MM.1S (cell line): ENCODE measurements at regions not wholly inside any gene's neighbourhood (a gene's known extent, or its start where the extent isn't known, plus 50 kb on each side); places are given as distances from the start of the nearest gene placed in this dataset.
"Not testable (repeated sequence)": the region's sequence is repeated elsewhere in the genome, so short reads cannot be mapped to it uniquely, and the experiment has no call there.

Experiments used
- DNase-seq: peaks from one replicate; pipeline ENCODE4 v3.0.0-alpha.2; 2015
- H2AFZ ChIP-seq: fragments of 300-600 bp; sonication (generic); 2 replicates; pipeline ENCODE4 v1.6.0; 2016; ENCODE audit warnings: antibody characterized with exemption, low read length
- H3F3A ChIP-seq: fragments of 300-600 bp; sonication (generic); 2 replicates; pipeline ENCODE4 v1.6.1; 2016; ENCODE audit warnings: mild to moderate bottlenecking, antibody characterized with exemption, low read length, moderate library complexity, mixed read lengths; ENCODE audit not compliant: insufficient read depth
- H3K27ac ChIP-seq: fragments of 300-600 bp; sonication (generic); 2 replicates; pipeline ENCODE4 v1.5.1; 2016; ENCODE audit warnings: mild to moderate bottlenecking, low read length
- H3K27me3 ChIP-seq: fragments of 300-600 bp; sonication (generic); replicated peaks from 2 replicates; pipeline ENCODE4 v1.6.0; 2016; ENCODE audit warnings: low read length; ENCODE audit not compliant: insufficient read depth
- H3K36me3 ChIP-seq: fragments of 300-600 bp; sonication (generic); replicated peaks from 2 replicates; pipeline ENCODE4 v1.6.1; 2016; ENCODE audit warnings: mild to moderate bottlenecking, low read length, mixed read lengths; ENCODE audit not compliant: insufficient read depth
- H3K4me1 ChIP-seq: fragments of 300-600 bp; sonication (generic); 2 replicates; pipeline ENCODE4 v1.6.1; 2016; ENCODE audit warnings: low read length, mixed read lengths
- H3K4me2 ChIP-seq: fragments of 300-600 bp; sonication (generic); 2 replicates; pipeline ENCODE4 v1.6.0; 2016; ENCODE audit warnings: low read depth, low read length
- H3K4me3 ChIP-seq: fragments of 300-600 bp; sonication (generic); 2 replicates; pipeline ENCODE4 v1.5.1; 2016; ENCODE audit warnings: low read length, mixed read lengths
- H3K79me2 ChIP-seq: fragments of 300-600 bp; sonication (generic); 2 replicates; pipeline ENCODE4 v1.6.1; 2016; ENCODE audit warnings: mixed run types, low read length, mixed read lengths
- H3K9ac ChIP-seq: fragments of 300-600 bp; sonication (generic); 2 replicates; pipeline ENCODE4 v1.6.1; 2016; ENCODE audit warnings: low read length, mixed read lengths
- H3K9me2 ChIP-seq: fragments of 300-600 bp; sonication (generic); replicated peaks from 2 replicates; pipeline ENCODE4 v1.6.1; 2016; ENCODE audit warnings: mild to moderate bottlenecking, low read length, mixed read lengths; ENCODE audit not compliant: insufficient read depth
- H3K9me3 ChIP-seq: fragments of 300-600 bp; sonication (generic); replicated peaks from 2 replicates; pipeline ENCODE4 v1.6.1; 2016; ENCODE audit warnings: mild to moderate bottlenecking, low read length, mixed read lengths; ENCODE audit not compliant: insufficient read depth
- H4K20me1 ChIP-seq: fragments of 300-600 bp; sonication (generic); 2 replicates; pipeline ENCODE4 v1.6.1; 2016; ENCODE audit warnings: mild to moderate bottlenecking, low read length, moderate library complexity, mixed read lengths; ENCODE audit not compliant: insufficient read depth
- CTCF ChIP-seq: fragments of 300-600 bp; sonication (generic); IDR thresholded peaks from 2 replicates; pipeline ENCODE4 v1.5.1; 2016; ENCODE audit warnings: antibody characterized with exemption, low read length, mixed read lengths
- EZH2 ChIP-seq: fragments of 300-600 bp; sonication (generic); optimal IDR thresholded peaks from 2 replicates; pipeline ENCODE3; 2017; ENCODE audit warnings: low read depth, mild to moderate bottlenecking, antibody characterized with exemption, low read length, mixed read lengths
- EZH2phosphoT487 ChIP-seq: fragments of 300-600 bp; sonication (generic); IDR thresholded peaks from 2 replicates; pipeline ENCODE4 v1.6.1; 2018; ENCODE audit warnings: antibody characterized with exemption, low read length

DNA sequence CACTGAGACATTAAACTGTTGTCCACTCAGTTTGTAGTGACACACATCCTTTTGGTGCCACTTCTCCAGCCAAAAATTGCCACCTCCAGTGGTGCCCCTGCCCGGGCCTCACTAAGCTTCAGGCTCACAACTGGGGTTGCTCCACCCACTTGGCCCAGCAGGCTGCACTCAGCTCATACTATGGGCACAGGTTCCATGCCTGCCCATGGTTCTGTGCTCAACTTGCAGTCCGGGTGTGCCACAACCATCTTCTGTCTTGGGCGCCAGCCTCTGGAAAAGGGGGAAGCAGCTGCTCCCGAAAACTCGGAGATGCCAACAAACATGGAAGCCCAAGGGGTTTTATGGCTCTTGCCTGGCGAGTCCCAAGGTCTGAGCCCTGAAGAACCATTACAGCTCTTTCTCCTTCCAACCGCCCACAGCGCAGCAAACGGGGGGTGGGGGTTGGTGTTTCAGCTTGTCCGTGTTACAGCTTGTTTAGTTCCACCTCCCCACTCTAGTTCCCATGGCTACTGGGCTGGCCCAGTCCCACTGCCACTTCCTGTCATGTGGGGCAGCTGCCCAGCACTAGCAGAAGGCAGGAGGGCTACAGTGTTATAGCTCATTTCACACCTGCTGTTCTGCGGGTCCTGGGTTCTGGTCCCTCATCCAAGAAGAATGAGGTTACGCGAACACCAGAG, 998.3 kb downstream of the SLC16A7 start:
- no peak overlapping the region for H3K4me2 ChIP-seq
- no peak for TF ChIP-seq EZH2
- no peak for TF ChIP-seq EZH2phosphoT487
- no peak for TF ChIP-seq CTCF

GRCh38 chr12:60602601-60603000, 1006.8 kb downstream of the SLC16A7 start:
- Histone ChIP-seq H3F3A (no peaks in the 10 kb centered on the region), H3K4me3 (no peak overlapping the region), H3K9me3 (no peaks in the 10 kb centered on the region), H3K27me3 (no peaks in the 10 kb centered on the region), H3K79me2 (no peaks in the 10 kb centered on the region), H3K36me3 (no peaks in the 10 kb centered on the region), H2AFZ (no peak overlapping the region), H3K9ac (no peak overlapping the region), H3K9me2 (no peaks in the 10 kb centered on the region), H4K20me1 (no peaks in the 10 kb centered on the region), H3K27ac (no peak overlapping the region), H3K4me2 (no peak overlapping the region), H3K4me1 (no peaks in the 10 kb centered on the region)
- TF ChIP-seq EZH2 (no peak), EZH2phosphoT487 (no peak), CTCF (no peak)
- DNase-seq, result no peak

More for the DNA sequence above, 998.3 kb downstream of the SLC16A7 start:
- Histone ChIP-seq H3K9me2 (no peaks in the 10 kb centered on the region), H4K20me1 (no peaks in the 10 kb centered on the region), H2AFZ (no peak overlapping the region), H3K9ac (no peak overlapping the region), H3K27ac (no peak overlapping the region), H3K4me1 (no peaks in the 10 kb centered on the region), H3F3A (no peaks in the 10 kb centered on the region), H3K79me2 (no peaks in the 10 kb centered on the region), H3K9me3 (no peaks in the 10 kb centered on the region), H3K4me3 (no peak overlapping the region), H3K36me3 (no peaks in the 10 kb centered on the region), H3K27me3 (no peaks in the 10 kb centered on the region)
- no peak for DNase-seq

GRCh38 chr12:60603475-60603874, 1007.6 kb downstream of the SLC16A7 start:
- not testable (repeated sequence) for H3K9ac ChIP-seq, H3K9me3 ChIP-seq, H3K79me2 ChIP-seq, DNase-seq, H3F3A ChIP-seq, H3K27ac ChIP-seq, H3K4me1 ChIP-seq, H3K4me3 ChIP-seq, H3K27me3 ChIP-seq, H3K4me2 ChIP-seq, H3K36me3 ChIP-seq, H4K20me1 ChIP-seq, H2AFZ ChIP-seq, H3K9me2 ChIP-seq

- Histone ChIP-seq H3K27me3 (no peaks in the 10 kb centered on the region), H2AFZ (no peak overlapping the region), H3K4me3 (no peak overlapping the region), H3K9me2 (no peaks in the 10 kb centered on the region), H3K4me2 (no peak overlapping the region), H3F3A (no peaks in the 10 kb centered on the region), H3K4me1 (no peaks in the 10 kb centered on the region), H3K36me3 (no peaks in the 10 kb centered on the region), H3K9ac (no peak overlapping the region), H4K20me1 (no peaks in the 10 kb centered on the region), H3K9me3 (no peaks in the 10 kb centered on the region), H3K27ac (no peak overlapping the region), H3K79me2 (no peaks in the 10 kb centered on the region)
- TF ChIP-seq EZH2 (no peak), EZH2phosphoT487 (no peak), CTCF (no peak)
- no peak for DNase-seq
Observed at GRCh38 chr12:60616400-60616799, 1020.6 kb downstream of the SLC16A7 start.
